NCI-H460 (cell line): ENCODE measurements at regions not wholly inside any gene's neighbourhood (a gene's known extent, or its start where the extent isn't known, plus 50 kb on each side); places are given as distances from the start of the nearest gene placed in this dataset.

Experiments used
- DNase-seq: peaks from one replicate; pipeline ENCODE4 v3.0.0-alpha.2; 2016; ENCODE audit warnings: low read depth; ENCODE audit errors: extremely low read depth

GRCh38 chr5:115414406-115415142 is 118.1 kb upstream of the CCDC112 start:
- DNase-seq, result no peak

DNA sequence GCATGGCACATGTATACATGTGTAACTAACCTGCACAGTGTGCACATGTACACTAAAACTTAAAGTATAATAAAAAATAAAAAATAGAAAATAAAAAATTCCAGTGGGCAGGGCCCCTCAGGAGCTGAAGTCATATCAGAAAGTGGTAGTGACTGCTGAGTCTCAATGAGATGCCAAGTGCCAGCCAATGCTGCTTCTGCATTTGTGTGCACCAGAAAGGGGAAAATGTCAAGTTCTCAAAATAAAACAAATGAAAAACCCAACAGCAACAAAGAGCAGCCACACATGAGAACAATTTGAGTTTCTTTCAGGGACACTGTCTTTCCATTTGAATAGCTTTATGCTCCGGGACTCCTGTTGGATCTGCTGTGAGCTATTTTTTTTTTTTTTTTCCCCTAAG is 117.2 kb upstream of the CCDC112 start:
- DNase-seq, result no peak

DNA sequence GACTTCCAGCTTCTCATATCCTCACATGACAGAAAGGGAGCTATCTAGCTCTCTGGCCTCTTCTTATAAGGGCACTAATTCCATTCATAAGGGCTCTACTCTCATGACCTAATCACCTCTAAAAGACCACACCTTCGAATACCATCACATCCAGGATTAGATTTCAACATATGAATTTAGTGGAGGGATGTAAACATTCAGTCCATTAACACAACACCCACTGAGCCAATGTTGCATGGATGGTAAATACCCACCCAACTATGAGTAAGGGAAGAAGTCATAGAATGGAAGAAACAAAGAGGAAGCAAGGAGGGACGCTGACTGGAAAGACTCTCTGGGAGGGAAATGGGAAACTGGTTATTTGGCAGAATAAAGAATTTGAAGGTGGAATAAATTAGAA is 112.6 kb upstream of the CCDC112 start:
- DNase-seq, result no peak

DNA sequence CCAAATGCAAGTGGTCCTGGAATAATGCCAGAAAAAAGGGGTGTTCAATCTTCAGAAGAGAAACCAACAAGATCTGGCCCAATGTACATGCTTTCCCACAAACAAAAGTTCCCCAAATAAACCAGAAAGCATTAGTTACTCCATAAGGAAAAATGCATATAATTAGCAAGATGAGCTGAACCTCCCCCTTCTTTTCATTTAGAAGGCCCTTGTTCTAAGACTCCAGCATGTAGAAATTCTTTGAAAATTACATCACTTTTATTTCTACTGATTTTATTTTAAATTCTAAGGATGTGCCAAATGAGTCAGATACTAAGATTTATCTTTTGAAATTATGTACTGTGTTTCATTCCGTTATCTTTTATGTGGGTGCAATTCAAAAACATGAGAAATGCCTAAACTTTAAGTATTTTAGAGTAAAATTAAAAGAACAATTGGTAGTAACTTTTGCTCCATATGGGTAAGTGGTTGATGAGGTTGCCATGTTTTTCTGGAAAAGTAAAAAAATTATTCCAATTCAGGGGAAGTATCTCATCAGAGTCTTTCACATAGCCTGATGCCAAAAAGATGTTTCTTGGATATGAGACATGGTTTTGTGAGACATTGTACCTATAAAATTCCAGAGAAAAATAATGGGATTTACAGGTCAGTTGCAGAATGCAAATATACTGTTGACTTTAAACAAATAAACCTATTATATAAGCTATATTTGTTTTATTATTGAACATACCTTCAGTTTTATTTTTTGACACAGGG is 106.5 kb upstream of the CCDC112 start:
- no peak for DNase-seq

DNA sequence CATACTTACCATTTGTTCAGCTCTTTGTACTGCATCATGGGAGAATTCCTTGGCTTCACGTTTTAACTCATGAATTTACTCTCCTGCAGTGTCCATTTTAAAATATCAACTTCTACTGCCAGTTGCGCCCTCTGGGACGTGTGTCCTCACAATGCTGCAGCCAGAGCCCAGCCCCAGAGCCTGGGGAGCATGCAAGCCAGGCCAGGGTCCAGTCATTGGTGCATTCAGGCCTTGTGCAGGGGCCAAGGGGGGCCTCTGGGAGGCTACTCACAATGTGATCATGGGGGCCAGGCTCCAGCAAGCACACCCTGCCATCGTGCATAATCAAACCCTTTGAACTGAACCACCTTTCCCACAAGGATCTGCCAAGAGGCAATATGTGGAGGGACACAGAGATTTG is 105.6 kb upstream of the CCDC112 start:
- no peak for DNase-seq

DNA sequence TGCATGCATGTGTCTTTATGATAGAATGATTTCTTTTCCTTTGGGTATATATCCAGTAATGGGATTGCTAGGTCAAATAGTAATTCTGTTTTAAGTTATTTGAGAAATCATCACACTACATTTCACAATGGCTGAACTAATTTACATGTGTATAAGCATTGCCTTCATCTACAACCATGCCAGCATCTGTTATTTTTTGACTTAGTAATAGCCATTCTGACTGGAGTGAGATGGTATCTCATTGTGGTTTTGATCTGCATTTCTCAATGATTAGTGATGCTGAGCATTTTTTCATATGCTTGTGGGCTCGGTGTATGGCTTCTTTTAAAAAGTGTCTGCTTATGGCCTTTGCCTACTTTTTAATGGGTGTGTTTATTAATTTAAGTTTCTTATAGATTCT is 102.3 kb upstream of the CCDC112 start:
- no peak for DNase-seq

- DNase-seq, result no peak
Observed at GRCh38 chr5:115396688-115397087, 100.2 kb upstream of the CCDC112 start.

GRCh38 chr5:115396081-115396480 is 99.6 kb upstream of the CCDC112 start:
- DNase-seq, result no peak

DNA sequence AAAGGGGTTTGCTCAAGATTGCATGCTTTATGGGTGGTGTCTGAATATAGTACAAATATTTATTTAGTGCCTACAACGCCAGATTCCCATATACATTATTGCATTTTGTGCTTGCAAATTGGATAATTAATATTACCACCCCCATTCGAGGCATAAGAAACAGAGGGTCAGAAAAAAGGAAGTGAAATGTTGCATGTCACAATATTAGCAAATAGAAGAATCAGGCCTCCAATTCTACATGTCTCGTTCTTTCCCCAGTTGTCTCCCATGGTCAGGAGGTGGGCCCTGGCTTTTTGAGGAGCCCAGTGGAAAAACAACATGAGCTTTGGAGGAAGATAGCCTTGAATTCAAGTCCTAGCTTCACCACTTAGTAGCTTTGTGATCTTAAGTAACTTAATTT is 98.1 kb upstream of the CCDC112 start:
- no peak for DNase-seq

DNA sequence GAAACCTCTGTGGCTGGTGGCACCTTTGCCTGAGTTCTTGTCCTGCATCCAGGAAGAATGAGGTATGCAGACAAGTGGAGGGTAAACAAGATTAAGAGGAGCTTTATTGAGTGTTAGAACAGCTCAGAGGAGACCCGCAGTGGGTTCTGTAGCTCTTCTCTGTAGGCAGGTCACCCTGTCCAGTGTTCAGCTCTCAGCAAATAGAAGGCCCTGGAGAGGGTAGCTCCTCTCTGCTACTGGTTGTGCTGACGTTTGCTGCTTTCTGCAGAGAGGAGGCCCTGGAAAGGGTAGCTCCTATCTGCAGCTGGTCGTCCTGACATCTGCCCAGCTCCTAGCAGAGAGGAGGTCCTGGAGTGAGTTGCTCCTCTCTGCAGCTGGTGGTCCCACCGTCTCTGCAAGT is 96.8 kb upstream of the CCDC112 start:
- DNase-seq, result no peak

GRCh38 chr5:115392611-115393010 is 96.2 kb upstream of the CCDC112 start:
- DNase-seq, result no peak

DNA sequence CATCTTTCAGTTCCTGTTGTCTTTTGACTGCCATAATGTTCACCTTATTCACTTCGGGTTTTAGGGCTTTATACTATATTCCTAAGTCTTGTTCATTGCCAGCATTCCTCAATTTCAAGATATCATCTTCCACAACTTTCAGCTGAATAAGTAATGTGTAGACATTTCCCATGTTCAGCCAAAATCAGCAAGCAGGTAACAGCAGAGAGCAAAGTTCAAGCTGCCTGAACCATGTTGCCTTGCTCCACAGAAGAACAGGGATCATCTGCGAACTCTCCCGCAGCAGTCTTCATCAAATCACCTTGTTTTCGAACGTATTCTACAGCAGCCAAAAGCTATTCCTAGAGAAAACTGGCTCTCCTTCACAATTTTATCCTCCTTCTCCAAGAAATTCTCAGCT is 95.3 kb upstream of the CCDC112 start:
- no peak for DNase-seq

GRCh38 chr5:115389799-115390382 is 93.4 kb upstream of the CCDC112 start:
- DNase-seq, result no peak

- DNase-seq, result no peak
Observed at GRCh38 chr5:115389034-115389798, 92.8 kb upstream of the CCDC112 start.

DNA sequence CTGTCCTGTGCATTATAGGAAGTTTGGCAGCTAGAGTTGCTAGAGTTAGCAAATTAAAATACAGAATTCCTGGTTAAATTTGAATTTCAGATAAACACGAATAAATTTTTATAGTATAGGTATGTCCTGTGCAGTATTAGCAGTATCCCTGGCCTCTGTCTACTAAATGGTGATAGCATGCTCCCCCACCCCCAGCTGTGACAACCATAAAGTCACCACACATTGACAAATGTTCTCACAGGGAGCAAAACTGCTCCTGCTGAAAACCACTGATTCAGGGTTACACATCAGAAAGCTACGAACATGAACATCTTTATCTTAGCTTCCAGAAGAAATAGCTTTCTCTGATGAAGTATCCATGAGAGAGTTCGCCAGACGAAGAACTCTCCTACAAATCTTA is 91.8 kb upstream of the CCDC112 start:
- DNase-seq, result no peak

- DNase-seq, result no peak
Observed at GRCh38 chr5:115387816-115388215, 91.4 kb upstream of the CCDC112 start.

- DNase-seq, result no peak
Observed at GRCh38 chr5:115386657-115387056, 90.2 kb upstream of the CCDC112 start.

GRCh38 chr5:115384587-115385375 is 88.3 kb upstream of the CCDC112 start:
- DNase-seq, result no peak

DNA sequence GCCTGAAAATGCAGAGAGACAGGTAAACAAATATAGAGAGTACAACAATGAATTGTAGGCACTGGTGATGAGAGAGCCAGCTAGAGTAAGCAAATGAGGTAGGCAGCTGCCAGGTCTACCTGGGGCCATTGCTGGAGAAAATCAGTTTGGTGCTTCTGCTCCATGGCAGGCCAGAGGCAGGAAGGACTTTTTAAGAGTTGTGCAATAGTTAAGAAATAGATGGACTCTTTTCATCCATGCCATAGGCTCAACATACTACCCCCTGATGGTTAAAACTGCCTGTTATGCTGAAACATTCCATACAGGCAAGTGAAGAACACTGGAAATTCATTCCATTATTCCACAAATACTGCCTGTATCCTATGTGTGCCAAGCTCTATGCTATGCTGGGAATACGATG is 86.5 kb upstream of the CCDC112 start:
- no peak for DNase-seq

DNA sequence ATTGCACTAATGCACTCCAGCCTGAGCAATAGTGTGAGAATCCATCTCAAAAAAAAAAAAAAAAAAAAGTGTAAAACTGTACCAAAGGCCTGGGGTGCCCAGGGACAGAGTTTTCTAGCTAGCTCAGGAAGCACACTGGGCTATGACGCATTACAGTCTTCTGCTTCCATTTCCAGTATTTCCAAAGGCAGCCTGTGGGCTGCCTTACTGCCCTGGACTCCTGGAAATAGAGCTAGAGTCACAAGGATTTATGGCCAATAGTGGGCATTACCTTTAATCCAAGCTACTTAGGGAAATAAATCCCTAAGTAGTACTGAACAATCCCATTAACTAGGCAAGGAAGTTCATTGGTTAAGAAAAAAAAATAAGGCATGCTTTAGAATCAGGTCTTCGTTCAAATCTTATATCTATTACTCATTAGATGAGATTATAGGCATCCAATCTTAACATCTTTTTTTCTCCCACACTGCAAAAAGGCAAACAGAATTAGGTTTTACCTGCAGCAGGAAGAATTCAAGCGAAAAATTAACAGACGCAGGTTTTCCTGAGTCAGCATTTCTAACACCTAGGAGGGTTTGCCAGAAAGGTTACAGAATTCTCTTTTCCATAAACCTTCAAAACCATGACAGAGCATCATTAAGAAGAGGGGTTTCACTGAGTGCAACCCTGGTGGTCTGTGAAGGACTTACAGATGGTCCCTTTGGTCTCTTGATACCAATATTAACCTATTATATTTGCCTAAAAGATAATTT is 85.6 kb upstream of the CCDC112 start:
- no peak for DNase-seq
